SK-N-SH (cell line): ENCODE measurements at regions not wholly inside any gene's neighbourhood (a gene's known extent, or its start where the extent isn't known, plus 50 kb on each side); places are given as distances from the start of the nearest gene placed in this dataset.

ENCODE experiments used
- CTCF ChIA-PET: fragments of 300-600, 350-600 bp; formaldehyde crosslinking; extraction: SDS; loops from one replicate; lab custom pipeline; 2021; lab: Yijun Ruan, JAX
- POLR2A ChIA-PET: fragments of 350-600 bp; sonication (Branson Sonifier 250); formaldehyde crosslinking; extraction: SDS; loops from one replicate; lab custom pipeline; 2020; ENCODE audit warnings: antibody characterized with exemption, inconsistent platforms; lab: Yijun Ruan, JAX
- DNase-seq: peaks from one replicate; pipeline ENCODE4 v3.0.0; 2012
- H2AFZ ChIP-seq: fragments of 200-600 bp; sonication (generic); 2 replicates; pipeline ENCODE4 v1.8.1; 2016; ENCODE audit warnings: antibody characterized with exemption, mild to moderate bottlenecking, low read depth
- H3F3A ChIP-seq: fragments of 200-600 bp; sonication (generic); replicated peaks from 2 replicates; pipeline ENCODE3; 2016; ENCODE audit warnings: antibody characterized with exemption, mild to moderate bottlenecking; ENCODE audit not compliant: insufficient read depth
- H3K27ac ChIP-seq, 2 experiments: fragments of 200-500 bp in 1 of 2; fragments of 200-600 bp in 1 of 2; sonication (Bioruptor generic) in 1 of 2; sonication (generic), shearing (Covaris generic) in 1 of 2; 2 replicates each; pipeline versions ENCODE4 v1.5.1 to v1.6.1; 2014 to 2016; ENCODE audit warnings: low read depth in 2 of 2, inconsistent platforms in 1 of 2, low read length in 1 of 2, mild to moderate bottlenecking in 1 of 2, mixed read lengths in 1 of 2
- H3K27me3 ChIP-seq: fragments of 200-600 bp; sonication (generic), shearing (Covaris generic); 2 replicates; pipeline ENCODE4 v1.6.1; 2016; ENCODE audit warnings: mixed run types; ENCODE audit not compliant: insufficient read depth
- H3K36me3 ChIP-seq, 2 experiments: fragments of 200-500 bp in 1 of 2; fragments of 200-600 bp in 1 of 2; sonication (Bioruptor generic) in 1 of 2; sonication (generic) in 1 of 2; replicated peaks in 1 of 2; 2 replicates each; pipeline versions ENCODE3 to v1.5.1; 2014 to 2016; ENCODE audit warnings: low read length in 1 of 2, mild to moderate bottlenecking in 1 of 2; ENCODE audit not compliant: insufficient read depth in 2 of 2, control insufficient read depth in 1 of 2
- H3K4me1 ChIP-seq, 2 experiments: fragments of 200-500 bp in 1 of 2; fragments of 200-600 bp in 1 of 2; sonication (Bioruptor generic) in 1 of 2; sonication (generic), shearing (Covaris generic) in 1 of 2; 2 replicates each; pipeline versions ENCODE4 v1.5.1 to v1.6.1; 2014 to 2016; ENCODE audit warnings: low read depth in 1 of 2, low read length in 1 of 2, mixed run types in 1 of 2; ENCODE audit not compliant: insufficient read depth in 2 of 2, control insufficient read depth in 1 of 2
- H3K4me2 ChIP-seq: fragments of 200-600 bp; sonication (generic), shearing (Covaris generic); 2 replicates; pipeline ENCODE4 v1.6.1; 2017; ENCODE audit warnings: mixed run types
- H3K4me3 ChIP-seq, 2 experiments: fragments of 200-500 bp in 1 of 2; fragments of 200-600 bp in 1 of 2; sonication (Bioruptor generic) in 1 of 2; sonication (generic), shearing (Covaris generic) in 1 of 2; 2 replicates each; pipeline versions ENCODE4 v1.5.1 to v1.8.1; 2014 to 2016; ENCODE audit warnings: low read depth in 2 of 2, inconsistent platforms in 1 of 2, low read length in 1 of 2, mild to moderate bottlenecking in 1 of 2, mixed read lengths in 1 of 2, moderate library complexity in 1 of 2
- H3K79me2 ChIP-seq: fragments of 200-600 bp; sonication (generic); 2 replicates; pipeline ENCODE4 v1.8.1; 2017; ENCODE audit warnings: mild to moderate bottlenecking; ENCODE audit not compliant: insufficient read depth
- H3K9ac ChIP-seq: fragments of 200-600 bp; sonication (generic); 2 replicates; pipeline ENCODE4 v1.6.1; 2017; ENCODE audit warnings: mixed run types
- H3K9me2 ChIP-seq: fragments of 200-600 bp; sonication (generic); 2 replicates; pipeline ENCODE4 v1.6.1; 2017; ENCODE audit warnings: mixed run types
- H3K9me3 ChIP-seq: fragments of 200-600 bp; sonication (generic); 2 replicates; pipeline ENCODE4 v1.6.1; 2017; ENCODE audit warnings: mixed run types, mild to moderate bottlenecking, moderate library complexity
- H4K20me1 ChIP-seq: fragments of 200-600 bp; sonication (generic); 2 replicates; pipeline ENCODE4 v1.6.1; 2017; ENCODE audit warnings: mild to moderate bottlenecking, mixed run types; ENCODE audit not compliant: insufficient read depth
- IRF3 ChIP-seq: fragments of 150-350 bp; IDR thresholded peaks from 2 replicates; pipeline ENCODE4 v1.6.1; 2016; ENCODE audit warnings: mild to moderate bottlenecking, low read depth, low read length
- MAX ChIP-seq: IDR thresholded peaks from 2 replicates; pipeline ENCODE4 v1.4.0; 2012; ENCODE audit warnings: low read depth
- MEF2A ChIP-seq: IDR thresholded peaks from 2 replicates; pipeline ENCODE4 v1.4.0; 2012; ENCODE audit warnings: low read depth, borderline replicate concordance
- POLR2AphosphoS5 ChIP-seq: IDR thresholded peaks from 2 replicates; pipeline ENCODE4 v1.6.1; 2012; ENCODE audit warnings: low read depth, low read length
- RAD21 ChIP-seq: IDR thresholded peaks from 2 replicates; pipeline ENCODE4 v1.6.1; 2012; ENCODE audit warnings: mild to moderate bottlenecking, low read length
- RCOR1 ChIP-seq: fragments of 150-350 bp; IDR thresholded peaks from 2 replicates; pipeline ENCODE4 v1.6.1; 2017; ENCODE audit warnings: antibody characterized with exemption, low read length
- REST ChIP-seq: IDR thresholded peaks from 2 replicates; pipeline ENCODE4 v1.6.1; 2012; ENCODE audit warnings: mild to moderate bottlenecking, low read depth, low read length, moderate library complexity
- RFX5 ChIP-seq: IDR thresholded peaks from 2 replicates; pipeline ENCODE4 v1.6.1; 2012; ENCODE audit warnings: mild to moderate bottlenecking, improper control_type of control experiment, low read length
- RXRA ChIP-seq: IDR thresholded peaks from 2 replicates; pipeline ENCODE4 v1.4.0; 2012; ENCODE audit warnings: low read depth, mild to moderate bottlenecking, borderline replicate concordance
- SMC3 ChIP-seq: IDR thresholded peaks from 2 replicates; pipeline ENCODE4 v1.6.1; 2012; ENCODE audit warnings: low read depth, low read length, improper control_type of control experiment
- USF1 ChIP-seq: IDR thresholded peaks from 2 replicates; pipeline ENCODE4 v1.4.0; 2012; ENCODE audit warnings: low read depth, borderline replicate concordance
- USF2 ChIP-seq: fragments of 150-350 bp; IDR thresholded peaks from 2 replicates; pipeline ENCODE4 v1.6.1; 2017; ENCODE audit warnings: antibody characterized with exemption, low read length, low read depth, borderline replicate concordance
- YY1 ChIP-seq: IDR thresholded peaks from 2 replicates; pipeline ENCODE4 v1.4.0; 2012; ENCODE audit warnings: low read depth, mild to moderate bottlenecking
- ZBTB33 ChIP-seq: IDR thresholded peaks from 2 replicates; pipeline ENCODE4 v1.4.0; 2012; ENCODE audit warnings: low read depth, borderline replicate concordance
- WGBS: methylation state at CpG from one replicate; pipeline ENCODE4 v1.1.6; 2017; ENCODE audit warnings: low lambda C conversion rate; 5-methylcytosine and 5-hydroxymethylcytosine counted together

- Histone ChIP-seq H3F3A (no peaks in the 10 kb centered on the region), H3K9ac (no peak overlapping the region), H2AFZ (no peak overlapping the region), H3K9me2 (no peaks in the 10 kb centered on the region), H3K27me3 (no peaks in the 10 kb centered on the region; the same call in 1 of the 2 replicates), H3K4me3 (no peak overlapping the region), H3K79me2 (no peaks in the 10 kb centered on the region), H3K27ac (no peak overlapping the region), H4K20me1 (no peaks in the 10 kb centered on the region), H3K4me2 (no peak overlapping the region), H3K9me3 (no peaks in the 10 kb centered on the region), H3K36me3 (no peaks in the 10 kb centered on the region), H3K4me1 (peaks cover 0 to 9% of the 10 kb centered on the region in 2 experiments; a peak in 1 of 4 replicates)
- POLR2A ChIA-PET = no interaction called here
- no peak for DNase-seq
- CTCF ChIA-PET = no interaction called here
- no peak for TF ChIP-seq POLR2AphosphoS5
- TF ChIP-seq MEF2A = no peak
- no peak for TF ChIP-seq ZBTB33
- TF ChIP-seq SMC3 = no peak
- no peak for TF ChIP-seq RCOR1
- no peak for TF ChIP-seq MAX
- TF ChIP-seq IRF3 = no peak
- TF ChIP-seq RAD21 = no peak
- no peak for TF ChIP-seq RFX5
- TF ChIP-seq YY1 = no peak
- no peak for TF ChIP-seq USF2
- no peak for TF ChIP-seq REST
- no peak for TF ChIP-seq USF1
- TF ChIP-seq RXRA = no peak
- 33% methylated on average over 3 of the region's 3 CpGs for WGBS
Measured at GRCh38 chr3:14322001-14322400, 80.4 kb upstream of the SLC6A6 start.
